ENCODE measurements at regions not wholly inside any gene's neighbourhood (a gene's known extent, or its start where the extent isn't known, plus 50 kb on each side); places are given as distances from the start of the nearest gene placed in this dataset.

DNA sequence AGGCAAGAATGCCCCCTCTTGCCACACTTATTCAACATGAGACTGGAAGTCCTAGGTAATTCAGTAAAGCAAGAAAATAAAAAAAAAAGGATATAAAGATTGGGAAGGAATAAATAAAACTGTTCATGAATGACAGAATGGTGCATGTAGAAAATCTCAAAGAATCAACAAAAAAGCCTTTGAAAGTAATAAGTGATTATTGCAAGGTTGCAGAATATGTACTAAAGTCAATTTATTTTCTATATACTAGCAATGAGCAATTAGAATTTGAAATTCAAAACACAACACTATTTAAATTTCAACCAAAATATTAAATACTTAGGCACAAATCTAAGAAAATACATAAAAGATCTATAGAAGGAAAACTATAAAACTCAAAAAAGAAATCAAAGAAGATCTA, 58.6 kb downstream of the MAGEA10 start:
- TF ChIP-seq ZNF274 (IDR thresholded peaks at IDR 0.05; ENCODE audit: borderline replicate concordance, low read depth, low read length) (no peak), POLR2A (conservative IDR thresholded peaks at IDR 0.05) (no peak)
